Breast epithelium (tissue), 4 donors: ENCODE measurements at regions not wholly inside any gene's neighbourhood (a gene's known extent, or its start where the extent isn't known, plus 50 kb on each side); places are given as distances from the start of the nearest gene placed in this dataset.

Experiments
- DNase-seq, 2 donors: peaks; one replicate each; pipeline ENCODE4 v3.0.0-alpha.2; 2019; ENCODE audit warnings: low spot score in 2 of 2
- H3K27ac ChIP-seq, 2 donors: fragments of 200-600 bp; sonication (generic) in 1 of 2; one replicate each; pipeline ENCODE4 v1.5.1; 2016 to 2019; ENCODE audit warnings: mild to moderate bottlenecking in 1 of 2
- H3K27me3 ChIP-seq, 2 donors: fragments of 200-600 bp; sonication (generic) in 1 of 2; one replicate each; pipeline versions ENCODE4 v1.5.1 to v1.6.0; 2017 to 2019; ENCODE audit warnings: control low read depth in 1 of 2, mild to moderate bottlenecking in 1 of 2
- H3K36me3 ChIP-seq: fragments of 200-600 bp; one replicate; pipeline ENCODE4 v1.5.1; 2019
- H3K4me1 ChIP-seq, 2 donors: fragments of 200-600 bp; sonication (generic); one replicate each; pipeline ENCODE4 v1.5.1; 2016 to 2019; ENCODE audit warnings: control low read depth in 1 of 2
- H3K4me3 ChIP-seq, 3 donors: fragments of 200-600 bp; sonication (generic); 1 replicate in 2 of 3; 2 replicates in 1 of 3; pipeline ENCODE4 v1.5.1; 2016 to 2019; ENCODE audit warnings: mild to moderate bottlenecking in 3 of 3, moderate library complexity in 2 of 3
- H3K9me3 ChIP-seq, 2 donors: fragments of 200-600 bp; sonication (generic) in 1 of 2; one replicate each; pipeline ENCODE4 v1.5.1; 2016 to 2019; ENCODE audit warnings: control low read depth in 1 of 2
- CTCF ChIP-seq, 3 donors: fragments of 450-650 bp; IDR thresholded peaks; one replicate each; pipeline ENCODE4 v1.5.1; 2016 to 2017; ENCODE audit warnings: antibody characterized with exemption in 3 of 3, mild to moderate bottlenecking in 3 of 3, moderate library complexity in 3 of 3
- POLR2A ChIP-seq: fragments of 450-650 bp; IDR thresholded peaks from one replicate; pipeline ENCODE4 v1.6.1; 2016; ENCODE audit warnings: antibody characterized with exemption, mild to moderate bottlenecking, moderate library complexity
- POLR2AphosphoS5 ChIP-seq, 3 donors: sonication (generic); formaldehyde crosslinking; IDR thresholded peaks; one replicate each; pipeline ENCODE4 v1.6.1; 2017; ENCODE audit warnings: antibody characterized with exemption in 3 of 3
- intact Hi-C: fragments of 100-400 bp; cut with DNase I; formaldehyde crosslinking; loops from one replicate; pipeline ENCODE4 v1.15.1; 2023; ENCODE audit warnings: low total_unique reads

GRCh38 chr4:116551806-116552205 is 533.6 kb downstream of the TRAM1L1 start:
- TF ChIP-seq CTCF (IDR thresholded peaks at IDR 0.05) (no peak), POLR2AphosphoS5 (IDR thresholded peaks at IDR 0.05) (no peak), POLR2A (no peak)
- Histone ChIP-seq H3K4me3 (no peak overlapping the region), H3K9me3 (no peaks in the 10 kb centered on the region), H3K27me3 (no peaks in the 10 kb centered on the region), H3K27ac (no peak overlapping the region), H3K4me1 (no peaks in the 10 kb centered on the region), H3K36me3 (no peaks in the 10 kb centered on the region)
- intact Hi-C loops: no loop called here
- no peak for DNase-seq

GRCh38 chr4:116547632-116548031 is 537.7 kb downstream of the TRAM1L1 start:
- intact Hi-C loops: no loop called here
- Histone ChIP-seq H3K9me3 (no peaks in the 10 kb centered on the region), H3K4me1 (no peaks in the 10 kb centered on the region), H3K36me3 (no peaks in the 10 kb centered on the region), H3K27ac (no peak overlapping the region), H3K27me3 (no peaks in the 10 kb centered on the region), H3K4me3 (no peak overlapping the region)
- TF ChIP-seq POLR2A (no peak), CTCF (IDR thresholded peaks at IDR 0.05) (no peak), POLR2AphosphoS5 (IDR thresholded peaks at IDR 0.05) (no peak)
- DNase-seq: no peak

GRCh38 chr4:116546759-116547158 is 538.6 kb downstream of the TRAM1L1 start:
- no peak overlapping the region for H3K27ac ChIP-seq
- no peaks in the 10 kb centered on the region for H3K27me3 ChIP-seq
- no peaks in the 10 kb centered on the region for H3K36me3 ChIP-seq
- DNase-seq: no peak
- H3K4me3 ChIP-seq: no peak overlapping the region
- TF ChIP-seq POLR2A (no peak), POLR2AphosphoS5 (IDR thresholded peaks at IDR 0.05) (no peak), CTCF (IDR thresholded peaks at IDR 0.05) (no peak)
- intact Hi-C loops: no loop called here
- H3K9me3 ChIP-seq: no peaks in the 10 kb centered on the region
- no peaks in the 10 kb centered on the region for H3K4me1 ChIP-seq

- Histone ChIP-seq H3K36me3 (no peaks in the 10 kb centered on the region), H3K4me1 (no peaks in the 10 kb centered on the region), H3K4me3 (no peak overlapping the region), H3K27ac (no peak overlapping the region), H3K27me3 (no peaks in the 10 kb centered on the region), H3K9me3 (no peaks in the 10 kb centered on the region)
- DNase-seq: no peak
- TF ChIP-seq POLR2AphosphoS5 (IDR thresholded peaks at IDR 0.05): no peak
- no peak for TF ChIP-seq CTCF (IDR thresholded peaks at IDR 0.05)
- TF ChIP-seq POLR2A: no peak
- intact Hi-C loops: no loop called here
These were observed 540.4 kb downstream of the TRAM1L1 start for GRCh38 chr4:116544946-116545345.

GRCh38 chr4:116539744-116540143 is 545.6 kb downstream of the TRAM1L1 start:
- H3K4me1 ChIP-seq: no peaks in the 10 kb centered on the region
- no peaks in the 10 kb centered on the region for H3K9me3 ChIP-seq
- no peaks in the 10 kb centered on the region for H3K27me3 ChIP-seq
- no peak overlapping the region for H3K4me3 ChIP-seq
- H3K36me3 ChIP-seq: no peaks in the 10 kb centered on the region
- intact Hi-C loops: no loop called here
- TF ChIP-seq CTCF (IDR thresholded peaks at IDR 0.05) (no peak), POLR2AphosphoS5 (IDR thresholded peaks at IDR 0.05) (no peak), POLR2A (no peak)
- H3K27ac ChIP-seq: no peak overlapping the region
- DNase-seq: no peak
